ENCODE measurements at regions not wholly inside any gene's neighbourhood (a gene's known extent, or its start where the extent isn't known, plus 50 kb on each side); places are given as distances from the start of the nearest gene placed in this dataset.

DNA sequence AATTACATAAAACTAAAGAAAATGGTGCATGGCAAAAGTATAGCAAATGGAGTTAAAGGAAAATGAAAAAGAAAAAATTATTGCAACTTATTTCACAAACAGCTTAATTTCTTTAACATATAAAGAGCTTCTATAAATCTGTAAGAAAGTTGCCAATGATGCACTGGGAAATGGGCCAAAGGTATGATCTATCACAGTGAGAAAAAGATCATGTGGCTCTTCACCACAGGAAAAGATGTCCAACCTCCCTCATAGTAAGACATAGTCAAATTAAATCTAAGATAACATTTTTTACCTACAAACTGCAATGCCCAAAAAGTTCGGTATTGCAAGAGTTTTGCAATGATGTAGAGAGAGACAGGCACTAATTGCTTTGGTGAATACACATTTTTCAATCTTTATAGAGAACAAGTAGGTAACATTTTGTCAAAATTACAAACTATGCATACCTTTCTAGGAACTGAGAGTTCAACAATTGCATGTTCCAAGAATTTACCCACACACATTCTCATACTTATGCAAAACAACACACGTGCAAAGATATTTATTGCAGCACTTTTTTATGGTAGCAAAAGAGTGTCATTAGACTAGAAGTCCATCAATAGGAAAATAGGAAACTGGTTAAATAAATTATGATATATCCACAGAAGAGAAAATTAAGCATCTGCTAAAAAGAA lies 372.6 kb downstream of the QKI start:
- TF ChIP-seq ZNF337 (CRISPR knock-in tag; IDR thresholded peaks at IDR 0.05; ENCODE audit: borderline replicate concordance, low read depth), result no peak
- TF ChIP-seq ETV6 (CRISPR knock-in tag; conservative IDR thresholded peaks at IDR 0.05), result no peak
- TF ChIP-seq SMC3 (IDR thresholded peaks at IDR 0.05; ENCODE audit: low read length), result no peak
- TF ChIP-seq, protein P1, sequence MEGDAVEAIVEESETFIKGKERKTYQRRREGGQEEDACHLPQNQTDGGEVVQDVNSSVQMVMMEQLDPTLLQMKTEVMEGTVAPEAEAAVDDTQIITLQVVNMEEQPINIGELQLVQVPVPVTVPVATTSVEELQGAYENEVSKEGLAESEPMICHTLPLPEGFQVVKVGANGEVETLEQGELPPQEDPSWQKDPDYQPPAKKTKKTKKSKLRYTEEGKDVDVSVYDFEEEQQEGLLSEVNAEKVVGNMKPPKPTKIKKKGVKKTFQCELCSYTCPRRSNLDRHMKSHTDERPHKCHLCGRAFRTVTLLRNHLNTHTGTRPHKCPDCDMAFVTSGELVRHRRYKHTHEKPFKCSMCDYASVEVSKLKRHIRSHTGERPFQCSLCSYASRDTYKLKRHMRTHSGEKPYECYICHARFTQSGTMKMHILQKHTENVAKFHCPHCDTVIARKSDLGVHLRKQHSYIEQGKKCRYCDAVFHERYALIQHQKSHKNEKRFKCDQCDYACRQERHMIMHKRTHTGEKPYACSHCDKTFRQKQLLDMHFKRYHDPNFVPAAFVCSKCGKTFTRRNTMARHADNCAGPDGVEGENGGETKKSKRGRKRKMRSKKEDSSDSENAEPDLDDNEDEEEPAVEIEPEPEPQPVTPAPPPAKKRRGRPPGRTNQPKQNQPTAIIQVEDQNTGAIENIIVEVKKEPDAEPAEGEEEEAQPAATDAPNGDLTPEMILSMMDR (CRISPR knock-in tag; IDR thresholded peaks at IDR 0.05), result no peak
- no peak for TF ChIP-seq BRCA1 (CRISPR knock-in tag; IDR thresholded peaks at IDR 0.05)

Data from HepG2 (cell line).